Coronary artery (tissue), 2 donors: ENCODE measurements at regions not wholly inside any gene's neighbourhood (a gene's known extent, or its start where the extent isn't known, plus 50 kb on each side); places are given as distances from the start of the nearest gene placed in this dataset.

Source experiments
- DNase-seq: peaks from one replicate; pipeline ENCODE4 v3.0.0-alpha.2; 2017; ENCODE audit warnings: low spot score
- H3K27ac ChIP-seq, 2 donors: fragments of 200-600 bp; sonication (generic); one replicate each; pipeline ENCODE4 v1.5.1; 2016 to 2019
- H3K4me3 ChIP-seq: fragments of 200-600 bp; sonication (generic); 2 replicates; pipeline ENCODE4 v1.5.1; 2016; ENCODE audit warnings: mild to moderate bottlenecking, moderate library complexity
- TF ChIP-seq, protein P1 (sequence below): fragments of 200-600 bp; sonication (generic); IDR thresholded peaks from one replicate; pipeline ENCODE4 v1.5.1; 2019; ENCODE audit warnings: antibody characterized with exemption

DNA sequence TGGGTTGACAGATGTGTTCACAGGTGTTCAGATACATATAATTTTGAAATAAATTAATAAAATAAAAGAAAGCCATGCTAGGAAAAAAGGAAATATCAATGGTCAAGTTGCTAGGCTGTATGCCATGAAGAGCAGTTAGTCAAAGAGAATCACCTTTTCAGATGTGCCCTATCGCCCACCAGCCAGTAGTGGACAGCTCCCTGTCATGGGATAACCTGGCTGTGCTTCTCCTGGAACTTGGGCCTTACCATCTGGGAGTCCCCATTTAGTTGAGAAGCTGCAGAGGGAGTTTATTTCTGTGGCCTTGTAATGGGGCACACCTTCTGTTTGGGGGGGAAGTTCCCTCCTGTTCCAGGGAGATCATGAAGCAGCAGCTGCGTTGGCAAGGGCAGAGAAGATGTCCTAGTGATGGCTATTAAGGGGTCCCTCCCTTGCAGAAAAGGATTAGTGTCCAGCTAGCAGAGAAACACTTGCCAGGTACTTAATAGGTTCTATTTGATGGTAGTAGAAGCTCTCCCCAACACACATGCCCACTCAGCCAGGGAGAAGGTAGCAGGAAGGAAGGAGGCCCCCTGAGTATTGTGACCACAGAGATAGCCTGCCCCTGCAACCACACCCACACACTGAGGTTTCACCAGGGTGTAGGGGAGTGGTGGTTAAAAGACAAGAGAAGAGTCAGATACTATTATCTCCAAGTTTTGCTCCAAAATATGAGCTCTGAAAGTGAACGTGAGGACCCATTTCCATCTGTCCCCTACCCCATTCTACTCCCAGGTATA is 117.7 kb downstream of the B3GNT2 start:
- Histone ChIP-seq H3K27ac (no peak overlapping the region), H3K4me3 (no peak overlapping the region)
- TF ChIP-seq, protein P1, sequence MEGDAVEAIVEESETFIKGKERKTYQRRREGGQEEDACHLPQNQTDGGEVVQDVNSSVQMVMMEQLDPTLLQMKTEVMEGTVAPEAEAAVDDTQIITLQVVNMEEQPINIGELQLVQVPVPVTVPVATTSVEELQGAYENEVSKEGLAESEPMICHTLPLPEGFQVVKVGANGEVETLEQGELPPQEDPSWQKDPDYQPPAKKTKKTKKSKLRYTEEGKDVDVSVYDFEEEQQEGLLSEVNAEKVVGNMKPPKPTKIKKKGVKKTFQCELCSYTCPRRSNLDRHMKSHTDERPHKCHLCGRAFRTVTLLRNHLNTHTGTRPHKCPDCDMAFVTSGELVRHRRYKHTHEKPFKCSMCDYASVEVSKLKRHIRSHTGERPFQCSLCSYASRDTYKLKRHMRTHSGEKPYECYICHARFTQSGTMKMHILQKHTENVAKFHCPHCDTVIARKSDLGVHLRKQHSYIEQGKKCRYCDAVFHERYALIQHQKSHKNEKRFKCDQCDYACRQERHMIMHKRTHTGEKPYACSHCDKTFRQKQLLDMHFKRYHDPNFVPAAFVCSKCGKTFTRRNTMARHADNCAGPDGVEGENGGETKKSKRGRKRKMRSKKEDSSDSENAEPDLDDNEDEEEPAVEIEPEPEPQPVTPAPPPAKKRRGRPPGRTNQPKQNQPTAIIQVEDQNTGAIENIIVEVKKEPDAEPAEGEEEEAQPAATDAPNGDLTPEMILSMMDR = no peak
- DNase-seq = no peak

DNA sequence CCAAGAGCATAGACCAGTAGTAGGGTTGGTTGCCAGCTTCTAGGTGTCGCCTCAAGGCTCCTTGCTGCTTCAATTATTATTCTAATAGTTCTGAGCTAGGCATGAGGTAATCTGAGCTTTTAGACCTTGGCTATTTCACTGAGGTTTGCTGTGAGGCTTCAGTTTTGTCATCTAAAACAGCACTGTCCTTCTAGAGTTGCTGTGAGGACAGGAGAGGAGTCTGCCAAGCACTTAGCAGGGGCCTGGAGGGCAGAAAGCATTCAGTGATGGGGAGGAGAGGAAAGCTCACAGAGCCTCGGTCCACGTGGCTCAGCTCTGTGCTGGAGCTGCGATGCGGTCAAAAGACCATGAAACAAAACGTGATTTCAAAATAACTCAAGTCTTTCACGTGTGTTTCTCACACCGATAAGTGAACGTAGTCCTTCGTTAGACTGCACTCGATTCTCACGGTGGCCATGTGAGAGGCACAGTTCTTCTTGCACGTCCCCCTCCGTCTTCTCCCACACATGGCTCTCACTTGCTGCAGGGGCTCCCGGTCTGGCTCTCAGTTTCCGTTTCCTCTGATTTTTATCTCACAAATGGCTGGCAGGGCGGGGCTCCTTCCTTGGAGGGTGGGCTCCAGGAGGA is 113.7 kb downstream of the B3GNT2 start:
- TF ChIP-seq, protein P1 = no peak
- H3K4me3 ChIP-seq = peak overlapping the region; percentile 45
- H3K27ac ChIP-seq = no peak overlapping the region
- no peak for DNase-seq

DNA sequence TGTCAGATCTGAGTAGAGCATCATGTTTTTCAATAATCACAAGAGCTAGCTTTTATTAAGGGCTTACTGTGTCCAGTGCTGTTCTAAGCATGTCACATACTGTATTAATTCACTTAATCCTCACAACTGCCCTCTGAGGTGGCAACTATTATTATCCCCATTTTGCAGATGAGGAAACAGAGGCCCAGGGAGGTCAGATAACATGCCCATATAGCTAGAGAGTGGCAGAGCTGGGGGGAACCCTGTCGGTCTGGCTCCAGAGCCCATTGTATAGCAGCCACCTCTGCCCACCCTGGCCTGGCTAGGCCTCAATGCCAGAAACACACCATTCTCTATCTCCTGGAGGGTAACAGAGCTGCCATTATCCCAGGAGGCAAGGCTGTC is 113.2 kb downstream of the B3GNT2 start:
- Histone ChIP-seq H3K4me3 (no peak overlapping the region), H3K27ac (no peak overlapping the region)
- no peak for DNase-seq

DNA sequence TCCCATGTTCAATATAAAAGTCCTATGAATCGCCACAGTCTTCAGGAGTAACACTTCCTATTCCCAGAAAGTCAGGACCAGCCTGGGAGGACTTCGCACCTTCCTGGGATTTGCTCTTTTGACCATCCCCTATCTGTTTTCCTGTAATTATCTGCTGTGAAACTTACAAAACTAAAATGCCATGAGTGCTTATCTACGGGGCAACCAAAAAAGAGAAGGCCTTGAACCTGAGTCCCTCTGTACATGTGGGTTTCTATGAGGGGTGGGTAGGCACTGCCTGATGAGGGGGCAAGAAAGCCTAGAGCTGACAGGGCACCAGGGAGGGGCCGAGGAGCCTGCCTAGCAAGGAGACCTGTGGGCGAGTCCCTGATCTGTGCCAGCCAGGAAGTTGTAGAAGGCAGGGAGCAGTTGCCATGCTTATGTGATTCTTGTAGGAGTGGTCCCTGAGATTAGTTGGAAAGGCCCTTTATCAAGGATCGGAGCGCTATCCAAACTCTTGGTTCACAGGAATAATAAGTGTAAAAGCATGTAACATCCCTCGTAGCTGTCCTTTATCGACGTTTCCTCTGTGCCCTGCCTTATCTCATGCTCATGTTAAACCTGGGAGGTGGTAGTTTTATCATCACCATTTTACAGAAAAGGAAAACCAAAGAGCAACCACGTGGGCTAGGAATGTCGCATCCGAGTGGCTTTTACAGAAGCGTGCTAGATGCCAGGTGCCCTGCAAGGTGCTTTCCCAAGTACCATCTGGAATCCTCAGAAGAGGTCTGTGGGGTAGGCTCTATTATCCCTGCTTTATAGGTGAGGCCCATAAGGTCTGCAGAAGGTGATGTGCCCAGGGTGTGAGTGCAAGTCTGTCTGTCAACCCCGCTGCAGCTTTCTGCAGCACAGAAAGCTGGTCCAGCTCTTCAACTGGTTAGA is 111.8 kb downstream of the B3GNT2 start:
- TF ChIP-seq, protein P1 = no peak
- Histone ChIP-seq H3K27ac (no peak overlapping the region), H3K4me3 (no peak overlapping the region)

More for the DNA sequence above, 113.2 kb downstream of the B3GNT2 start:
- TF ChIP-seq, protein P1 = no peak

DNA sequence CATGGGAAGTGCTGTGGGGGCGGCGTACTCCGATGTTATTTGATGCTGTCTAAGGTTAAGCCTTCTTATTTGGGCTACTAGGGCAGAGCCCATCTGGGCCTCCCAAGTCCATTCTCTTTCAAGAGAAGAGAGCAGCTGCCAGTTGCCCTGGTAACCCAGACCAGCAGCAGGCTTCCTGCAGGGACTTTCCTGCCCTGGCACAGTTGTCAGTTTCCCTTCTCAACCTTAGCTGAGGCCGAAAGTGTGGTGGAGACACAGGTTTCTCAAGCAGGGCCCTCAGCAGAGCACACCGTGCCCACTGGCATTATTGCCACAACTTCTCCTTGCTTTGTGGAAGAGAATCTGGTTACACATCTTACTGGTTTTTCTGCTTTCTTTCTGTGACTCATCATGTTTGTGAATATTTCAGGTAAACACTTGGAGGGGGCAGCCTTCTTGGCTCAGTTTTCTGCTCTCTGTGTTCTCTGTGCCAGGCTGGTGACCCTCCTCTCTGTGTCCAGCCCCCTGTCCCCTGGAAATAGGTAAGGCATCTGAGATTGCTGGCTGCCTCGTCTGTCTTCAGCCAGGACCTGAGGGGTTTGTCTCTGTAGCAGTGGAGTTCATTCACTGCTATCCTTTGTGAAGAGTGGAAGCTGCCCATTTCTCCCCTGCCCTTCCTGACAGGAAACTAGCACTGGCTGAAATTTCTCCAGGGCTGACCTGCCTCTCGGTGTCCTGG is 111.0 kb downstream of the B3GNT2 start:
- no peak for DNase-seq
- no peak overlapping the region for H3K4me3 ChIP-seq
- H3K27ac ChIP-seq = no peak overlapping the region
- TF ChIP-seq, protein P1 = no peak

More for the DNA sequence above, 111.8 kb downstream of the B3GNT2 start:
- DNase-seq = no peak

DNA sequence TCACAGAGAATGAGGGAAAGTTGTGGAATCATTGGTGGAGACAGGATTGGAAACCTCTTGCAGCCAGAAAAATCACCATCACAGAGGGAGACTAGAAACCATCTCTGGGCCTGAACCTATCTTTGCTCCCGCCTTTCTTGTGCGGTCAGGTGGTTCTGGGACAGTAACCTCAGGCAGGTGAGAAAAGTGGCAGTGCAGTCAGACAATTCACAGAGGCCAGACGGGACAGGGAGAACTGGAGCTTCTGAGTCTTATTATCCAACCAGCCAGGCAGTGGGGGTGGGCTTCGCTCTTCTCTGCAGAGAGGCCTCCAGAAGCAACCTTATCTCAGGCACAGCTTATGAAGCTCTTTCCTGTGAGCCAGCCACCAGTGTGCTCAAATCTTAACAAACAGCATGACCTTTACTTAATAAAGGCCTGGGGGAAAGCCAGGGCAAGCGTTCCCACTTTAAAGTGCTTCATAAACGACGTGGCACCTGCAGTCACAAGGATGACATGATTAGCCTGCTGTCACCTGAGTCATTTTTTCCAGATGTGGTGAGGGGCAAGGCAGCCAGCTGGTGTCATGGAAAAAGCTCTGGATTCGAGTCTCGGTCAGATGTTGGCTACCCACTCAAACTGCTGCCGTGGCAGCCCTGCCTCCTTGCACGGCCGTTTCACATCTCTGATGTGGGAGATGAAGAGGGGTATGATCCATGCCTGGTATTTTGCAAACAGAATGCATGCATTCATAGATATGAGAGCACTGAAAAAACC is 109.7 kb downstream of the B3GNT2 start:
- H3K27ac ChIP-seq = no peak overlapping the region
- H3K4me3 ChIP-seq = no peak overlapping the region
- TF ChIP-seq, protein P1 = no peak
- no peak for DNase-seq
